Stimulated activated CD4-positive, alpha-beta T cell treated with anti-CD3 and anti-CD28 coated beads, Interleukin-2, amount 100 ng/mL, for 48 hours (primary cell): ENCODE measurements at regions not wholly inside any gene's neighbourhood (a gene's known extent, or its start where the extent isn't known, plus 50 kb on each side); places are given as distances from the start of the nearest gene placed in this dataset.

Experiments
- DNase-seq, 2 donors: peaks; one replicate each; pipeline ENCODE4 v3.0.0-alpha.2; 2020

DNA sequence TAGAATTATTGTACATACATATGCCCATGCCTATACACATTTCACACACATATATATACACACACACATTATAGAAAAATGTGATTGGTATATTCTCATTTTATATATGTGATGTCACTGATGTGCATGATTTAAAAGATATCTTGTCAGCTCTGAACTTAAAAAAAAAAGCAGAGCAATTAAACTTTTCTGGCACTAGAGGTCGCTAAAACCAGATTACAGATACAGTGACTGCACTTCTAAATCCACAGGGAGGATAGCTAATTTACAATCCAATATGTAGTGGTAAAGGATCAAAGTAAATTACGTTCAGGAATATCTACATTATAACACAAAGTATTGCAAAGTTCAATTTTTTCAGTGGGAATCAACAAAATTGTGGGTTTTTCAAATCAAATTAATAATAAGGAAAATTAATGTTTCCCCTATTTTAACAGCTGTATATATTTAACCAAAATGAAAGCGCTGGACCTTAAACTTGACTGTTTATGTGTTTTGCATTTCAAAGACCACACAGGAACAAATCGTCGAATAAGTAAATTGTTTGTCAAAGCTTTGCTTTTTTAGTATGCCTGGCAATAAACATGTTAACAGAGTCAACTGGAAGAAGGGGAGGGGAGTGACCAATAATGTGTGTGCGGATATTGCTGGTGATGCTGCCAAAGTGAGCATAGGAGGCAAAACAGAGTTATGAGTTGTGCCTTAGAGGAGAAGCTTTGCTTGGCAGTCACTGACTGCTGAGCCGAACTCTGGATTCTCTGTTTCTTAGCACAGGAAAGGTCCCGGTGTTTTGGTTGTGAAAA lies 1201.4 kb upstream of the C9orf72 start:
- no peak for DNase-seq

DNA sequence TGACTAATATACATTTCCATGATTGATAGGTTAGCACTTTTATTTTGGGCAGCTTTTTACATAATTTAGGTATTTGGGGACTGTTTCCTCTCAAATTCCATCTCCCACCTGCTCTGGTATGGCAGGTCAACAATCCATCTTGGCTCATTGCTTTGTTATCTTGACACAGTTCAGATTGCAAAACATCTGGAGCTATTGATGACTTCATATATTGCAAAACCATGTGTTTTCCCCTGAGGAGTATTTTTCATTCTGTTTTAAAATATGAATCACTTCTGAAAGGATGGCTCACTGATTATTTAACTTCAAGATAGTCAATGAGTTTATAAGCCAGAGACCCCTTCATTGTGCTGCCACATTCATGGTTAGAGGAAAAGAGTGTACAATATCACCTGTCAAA lies 1206.0 kb upstream of the C9orf72 start:
- DNase-seq = no peak

DNA sequence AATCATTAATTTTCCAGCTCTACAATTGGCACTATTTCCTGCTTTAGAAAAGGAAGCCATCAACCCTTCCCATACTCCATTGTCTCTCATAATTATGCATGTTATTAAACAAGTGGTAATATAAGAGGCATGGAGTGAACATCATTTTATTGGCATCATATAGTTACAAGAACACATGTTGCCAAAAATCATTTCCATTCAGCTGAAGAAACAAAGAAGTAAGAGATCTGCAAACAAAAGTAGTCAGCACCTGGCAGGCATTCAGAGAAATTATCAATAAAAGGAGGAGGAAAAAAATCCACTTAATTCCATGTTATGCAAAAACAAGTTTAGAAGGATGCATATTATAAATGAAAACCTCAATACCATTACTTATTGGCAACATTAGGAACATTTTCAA lies 1208.2 kb upstream of the C9orf72 start:
- no peak for DNase-seq

DNA sequence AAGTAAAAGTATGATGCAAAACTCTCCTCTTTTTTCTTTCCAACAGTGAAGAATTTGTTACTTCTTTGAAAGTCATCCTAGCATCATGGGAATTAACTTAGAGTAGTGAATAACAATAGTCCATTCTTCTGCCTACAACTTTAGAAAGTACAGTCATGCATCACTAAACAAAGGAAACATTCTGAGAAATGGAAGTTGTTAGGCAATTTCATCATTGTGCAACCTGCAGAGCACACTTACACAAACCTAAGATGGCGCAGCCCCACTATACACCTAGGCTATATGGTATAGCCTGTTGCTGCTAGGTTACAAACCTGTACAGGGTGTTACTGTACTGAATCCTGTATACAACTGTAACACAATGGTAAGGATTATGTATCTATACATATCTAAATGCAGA lies 1209.3 kb upstream of the C9orf72 start:
- DNase-seq = no peak

DNA sequence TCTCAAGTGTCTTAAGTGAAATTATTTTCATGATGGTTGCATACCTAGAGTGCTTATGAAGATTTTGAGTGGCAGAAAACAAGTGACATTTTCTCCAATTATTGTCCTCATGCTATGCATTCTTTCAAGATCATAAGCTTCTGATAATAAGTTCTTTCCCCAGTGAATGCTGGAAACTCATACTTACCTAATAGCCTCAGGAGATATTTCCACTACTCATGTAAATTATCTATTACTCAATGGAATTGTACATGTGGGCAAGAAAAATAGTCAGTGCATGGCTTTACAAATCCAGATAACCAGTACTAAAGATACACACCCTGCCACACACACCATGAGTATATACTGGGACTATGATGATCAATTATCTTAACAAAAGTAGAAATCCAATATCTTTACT lies 1219.4 kb upstream of the C9orf72 start:
- DNase-seq = no peak

DNA sequence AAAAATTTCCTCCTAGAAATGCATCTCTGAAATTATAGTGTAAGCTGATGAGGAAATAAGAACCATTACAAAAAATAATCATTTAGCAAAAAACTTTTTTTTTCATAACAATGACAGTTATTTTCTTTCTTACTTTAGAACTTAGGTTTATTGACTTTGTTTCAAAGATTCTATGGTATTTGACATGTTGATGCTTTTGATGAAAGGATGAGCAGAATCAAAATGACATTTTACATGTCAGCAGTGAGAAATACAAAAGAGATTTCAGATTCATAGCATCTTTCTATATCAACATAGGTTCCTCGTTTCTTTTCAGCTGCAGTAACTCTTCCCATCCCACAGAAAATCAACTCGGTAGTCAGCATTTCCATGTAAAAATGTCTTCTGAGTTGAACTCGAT lies 1226.6 kb upstream of the C9orf72 start:
- DNase-seq = no peak

DNA sequence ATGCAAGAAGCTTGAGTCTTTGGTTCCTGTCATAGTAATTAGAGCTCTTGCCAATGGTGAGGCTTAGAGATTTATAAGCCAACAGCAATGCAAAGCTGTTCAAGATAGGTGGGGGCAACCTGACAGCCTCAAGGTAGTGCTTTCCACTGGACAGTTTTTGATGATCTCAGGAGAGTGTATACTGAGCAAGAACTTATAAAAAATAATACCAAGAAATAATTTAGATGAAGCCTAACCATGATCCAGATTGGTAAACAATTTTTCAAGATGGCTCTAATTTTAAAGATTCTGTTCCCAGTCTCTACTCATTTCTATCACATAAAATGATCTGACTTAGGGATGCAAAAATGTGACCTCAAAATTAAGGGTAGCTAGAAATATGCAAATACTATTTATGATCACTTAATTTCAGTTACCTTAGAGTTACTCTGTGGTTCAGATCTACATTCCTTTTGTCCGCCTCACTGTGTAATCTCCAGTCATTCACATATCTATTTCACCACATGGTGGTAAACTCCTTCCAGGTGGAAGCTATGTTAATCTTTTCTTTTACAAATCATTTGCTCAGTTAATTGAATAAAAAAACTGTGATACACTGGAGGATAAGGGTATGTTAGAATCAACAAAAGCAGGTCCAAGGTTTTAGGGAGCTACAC lies 1228.0 kb upstream of the C9orf72 start:
- no peak for DNase-seq

DNA sequence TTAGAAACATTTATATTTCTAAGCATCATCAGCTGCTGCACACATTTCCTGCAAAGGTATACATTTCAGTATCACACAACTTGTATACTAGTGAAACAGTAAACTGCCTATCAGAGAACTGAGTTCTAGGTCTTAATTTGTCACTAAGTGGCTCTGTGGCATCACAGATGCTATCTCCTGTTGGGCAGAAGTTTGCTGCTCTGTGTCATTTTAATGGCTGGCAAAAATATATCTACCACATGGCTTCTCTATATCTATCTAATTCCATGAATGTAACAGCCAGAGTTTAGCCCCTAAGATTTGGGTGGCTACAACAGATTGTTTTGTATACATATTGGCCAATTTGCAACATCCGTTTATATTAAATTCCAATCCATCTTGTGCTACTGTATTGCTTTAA lies 1231.9 kb upstream of the C9orf72 start:
- DNase-seq = no peak

DNA sequence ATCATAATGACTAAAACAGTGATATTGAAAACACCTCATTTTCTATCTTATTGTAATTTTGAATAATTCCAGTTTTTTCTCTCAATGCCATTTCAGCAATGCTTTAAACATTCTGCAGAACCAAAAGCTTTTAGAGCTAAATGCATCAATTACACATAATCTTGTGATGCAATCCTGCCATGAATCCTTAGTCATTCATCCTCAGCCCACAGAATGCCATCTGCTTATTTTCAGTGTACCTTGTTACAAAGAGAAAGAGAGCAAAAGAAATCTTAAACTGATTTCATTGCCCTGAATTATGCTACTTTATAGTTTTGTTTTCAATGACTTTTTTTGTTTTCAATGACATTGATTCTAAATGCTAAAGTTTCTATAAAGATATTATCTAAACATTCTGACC lies 1234.8 kb upstream of the C9orf72 start:
- no peak for DNase-seq

DNA sequence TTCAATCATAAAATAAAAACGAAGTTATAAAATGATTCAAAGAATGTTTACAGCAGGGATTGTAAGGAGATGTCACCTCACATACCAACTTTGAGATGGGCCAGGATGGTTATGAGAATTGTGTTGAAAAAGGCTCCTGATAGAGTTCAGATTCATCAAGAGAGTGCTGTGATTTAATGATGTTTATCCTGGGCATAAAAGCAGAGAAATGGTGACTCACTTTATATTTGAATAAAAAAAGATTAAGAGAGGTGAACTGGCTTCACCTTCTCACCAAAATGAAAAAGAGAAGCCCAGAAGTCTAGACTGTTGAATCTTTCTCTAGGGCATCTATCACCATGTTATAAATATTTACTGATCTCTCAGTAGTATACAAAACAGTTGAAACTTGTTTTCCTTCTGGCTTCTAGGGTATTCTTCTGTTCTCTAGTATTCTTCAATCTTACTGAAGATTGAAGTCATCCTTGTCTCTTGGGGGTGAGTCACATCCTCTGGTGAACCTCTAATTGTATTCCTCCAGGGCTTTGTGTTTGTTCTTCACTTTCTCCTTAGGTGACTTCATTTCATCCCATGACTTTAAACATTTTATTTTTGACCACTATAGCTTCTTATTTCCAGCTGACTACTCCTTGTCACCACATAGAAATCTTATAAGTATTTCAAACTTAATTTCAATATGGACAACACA lies 1237.3 kb upstream of the C9orf72 start:
- no peak for DNase-seq

DNA sequence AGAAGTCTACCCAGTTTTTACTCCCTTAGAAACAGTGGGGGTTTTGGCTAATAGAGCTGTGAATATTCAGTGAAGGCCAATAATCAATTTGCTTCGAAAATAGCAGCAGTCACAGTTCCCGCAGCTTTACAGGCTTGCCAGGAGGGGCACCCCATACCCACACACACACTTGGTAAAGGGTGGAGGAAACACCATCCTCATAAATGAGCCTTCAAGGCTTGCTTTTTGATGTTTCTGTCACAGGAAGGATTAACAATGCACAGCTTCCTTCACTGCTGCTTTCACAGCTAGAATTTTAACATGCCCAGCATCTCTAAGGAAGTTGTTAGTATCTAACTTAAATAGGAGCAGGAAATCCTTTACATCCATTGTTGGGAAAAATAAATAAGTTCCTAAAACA lies 1247.5 kb upstream of the C9orf72 start:
- DNase-seq = no peak

DNA sequence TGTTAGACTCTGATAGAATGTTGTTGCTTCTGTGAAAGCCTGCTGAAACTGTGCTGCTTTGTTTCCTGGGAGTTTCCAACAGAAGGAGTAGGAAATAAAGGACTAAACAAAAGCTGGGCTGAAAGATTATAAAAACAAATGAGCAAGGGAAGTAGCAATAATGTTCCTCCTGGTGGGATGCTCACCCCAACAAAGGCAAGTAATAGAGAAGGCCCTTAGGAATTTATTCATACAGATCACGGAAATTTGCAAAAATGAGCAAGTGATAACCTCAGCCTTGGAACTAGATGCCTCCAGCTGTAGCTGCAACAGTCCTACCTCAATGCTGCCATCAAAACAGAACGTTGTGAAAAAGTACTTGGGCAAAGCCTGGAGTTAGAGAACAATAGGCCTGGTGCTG lies 1248.0 kb upstream of the C9orf72 start:
- no peak for DNase-seq

DNA sequence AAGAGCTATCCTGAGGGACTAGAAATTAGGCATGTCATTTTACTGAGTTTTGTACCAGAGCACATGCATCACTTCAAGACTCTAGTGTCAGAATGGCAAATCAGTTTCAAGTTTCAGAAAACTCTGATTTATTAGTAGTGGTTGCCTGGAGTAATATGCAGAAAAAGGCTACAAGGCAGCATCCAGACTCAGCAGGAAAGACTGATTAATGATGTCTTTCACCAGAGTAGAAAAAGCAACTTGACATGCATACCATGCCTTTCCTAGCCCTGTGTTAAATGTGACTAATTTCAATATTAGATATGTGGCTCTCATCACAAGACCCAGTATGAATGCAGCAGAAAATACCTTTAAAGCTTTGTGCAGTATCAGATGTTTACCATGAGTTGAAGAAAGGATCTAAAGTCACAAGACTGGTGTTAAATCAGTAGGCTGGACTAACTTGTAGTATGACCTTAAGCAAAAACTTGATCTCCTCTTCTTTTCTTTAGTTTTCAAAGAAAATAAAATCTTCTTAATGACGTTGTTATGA lies 1251.2 kb upstream of the C9orf72 start:
- no peak for DNase-seq

DNA sequence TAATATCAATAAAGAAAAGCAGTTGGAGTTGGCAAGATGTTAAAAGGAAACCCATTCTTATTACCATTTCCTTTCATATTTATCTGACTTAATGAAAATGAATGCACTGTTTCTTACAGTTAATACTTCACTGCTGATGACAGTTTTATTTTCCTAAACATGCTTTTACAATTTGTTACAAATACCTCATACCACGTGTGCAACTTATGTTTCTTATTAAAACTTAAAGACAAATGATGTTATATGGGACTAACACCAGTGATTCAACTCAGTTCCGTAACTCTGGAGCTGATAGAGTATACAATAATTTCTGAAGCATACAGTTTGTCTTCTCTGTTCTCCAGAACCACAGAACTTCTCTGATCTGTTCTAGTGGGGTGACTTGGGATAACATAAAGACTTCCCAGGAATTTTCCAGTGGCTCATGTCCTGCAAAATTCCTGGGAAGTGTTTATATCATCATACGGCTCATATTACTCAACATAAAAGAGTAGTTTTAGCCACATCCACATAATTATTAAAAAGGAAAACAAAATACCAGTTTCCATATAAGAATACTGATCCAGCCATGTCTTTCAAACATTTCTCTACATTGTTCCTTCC lies 1259.0 kb upstream of the C9orf72 start:
- DNase-seq = no peak

DNA sequence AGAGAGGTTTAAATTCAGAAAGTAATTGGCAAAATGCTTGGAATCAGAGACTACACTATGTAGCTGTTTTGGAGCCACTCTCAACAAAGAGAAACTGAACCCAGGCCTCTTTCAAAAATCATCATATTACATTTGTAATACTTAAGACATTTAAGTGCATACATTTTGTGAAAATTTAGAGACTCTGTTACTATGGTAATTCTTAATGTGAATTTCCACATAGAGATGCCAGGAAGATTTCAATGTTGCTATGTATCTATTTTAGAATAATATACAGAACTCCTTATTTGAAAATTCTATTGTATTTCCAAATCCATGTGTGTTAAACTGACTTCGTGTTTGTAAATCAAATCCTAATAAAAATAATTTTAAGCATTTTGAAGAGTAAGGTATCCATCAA lies 1260.9 kb upstream of the C9orf72 start:
- DNase-seq = no peak

DNA sequence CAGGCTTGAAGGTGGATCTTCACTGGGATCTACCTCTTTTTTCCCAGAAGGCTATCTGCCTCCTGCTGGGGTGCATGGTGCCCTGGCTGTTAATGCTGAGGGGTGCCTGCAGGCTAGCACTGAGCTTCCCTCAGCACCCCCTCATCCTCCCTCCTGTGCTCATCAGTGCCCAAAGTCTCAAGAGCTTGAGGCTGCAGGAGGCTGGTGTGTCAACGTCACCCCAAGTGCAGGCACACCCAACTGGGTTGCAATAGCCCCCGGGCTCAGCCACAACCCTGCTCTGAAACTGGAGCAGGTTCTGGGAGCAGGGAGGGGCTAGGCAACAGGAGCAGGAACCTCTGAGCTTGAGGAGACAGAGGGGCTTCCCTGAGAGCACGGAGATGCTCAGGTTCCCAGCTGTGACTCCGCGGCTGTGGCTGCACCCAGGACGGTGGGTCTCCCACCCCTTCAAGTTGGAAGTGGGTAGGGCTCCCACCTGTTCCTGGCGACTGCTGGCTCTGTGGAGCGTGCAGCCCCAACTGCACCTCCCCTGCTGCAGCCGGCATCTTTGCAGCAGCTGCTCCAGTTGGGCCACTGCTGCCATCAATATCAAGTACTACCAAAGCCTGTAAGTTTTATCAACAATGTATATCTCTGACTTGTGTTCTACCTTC lies 1266.6 kb upstream of the C9orf72 start:
- DNase-seq = no peak

DNA sequence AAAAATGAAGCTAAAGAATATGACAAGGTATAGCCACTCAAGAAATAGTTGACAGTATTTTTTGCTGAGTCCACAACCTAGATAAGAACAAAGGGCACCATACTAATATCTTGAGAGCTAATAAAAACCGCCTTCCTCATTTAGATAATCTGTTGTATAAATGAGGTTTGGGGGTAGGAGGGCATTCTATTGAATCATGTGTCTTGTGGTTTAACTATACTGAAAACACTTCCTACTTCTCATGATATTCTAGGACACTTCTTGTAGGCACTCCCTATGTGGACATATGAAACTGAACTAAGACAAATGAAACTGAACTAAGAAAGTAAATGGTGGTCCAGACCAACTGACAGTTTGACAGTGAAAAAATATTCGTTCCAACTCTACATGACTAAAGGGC lies 1268.5 kb upstream of the C9orf72 start:
- DNase-seq = no peak

DNA sequence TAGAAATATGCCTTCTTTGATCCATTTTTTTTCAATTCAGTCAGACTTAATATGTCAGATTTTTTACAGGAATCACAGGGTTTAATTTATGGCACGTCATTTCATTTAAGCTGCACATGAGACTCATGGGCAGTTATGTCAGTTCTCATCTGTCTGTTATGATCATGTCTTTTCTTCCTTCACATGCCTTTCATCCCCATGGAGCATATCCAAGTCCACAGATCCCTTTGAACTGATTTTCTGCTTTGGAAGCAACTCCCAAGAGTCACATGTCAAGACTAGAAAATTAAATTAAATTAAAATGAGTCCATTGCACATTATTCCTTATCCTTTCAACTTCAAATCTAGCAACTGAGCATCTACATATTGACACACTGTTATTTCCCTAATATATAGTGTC lies 1274.0 kb upstream of the C9orf72 start:
- DNase-seq = no peak

DNA sequence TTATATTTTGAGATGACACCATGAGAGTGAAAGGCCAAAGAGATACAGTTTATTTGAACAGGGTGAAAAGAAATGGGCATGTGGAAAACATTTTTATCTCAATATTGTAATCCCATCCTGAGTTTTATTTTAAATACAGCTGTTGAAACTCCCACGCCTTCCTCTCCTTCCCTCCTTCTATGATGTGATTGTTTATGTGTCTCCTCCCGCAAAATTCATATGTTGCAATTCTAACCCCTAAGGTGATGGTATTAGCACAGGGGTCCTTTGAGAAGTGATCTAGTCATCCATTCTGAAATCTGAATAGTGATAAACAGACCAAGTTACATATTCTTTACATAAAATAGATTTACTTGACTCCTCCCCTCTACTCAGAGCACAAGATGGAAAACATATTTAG lies 1275.4 kb upstream of the C9orf72 start:
- DNase-seq = no peak

DNA sequence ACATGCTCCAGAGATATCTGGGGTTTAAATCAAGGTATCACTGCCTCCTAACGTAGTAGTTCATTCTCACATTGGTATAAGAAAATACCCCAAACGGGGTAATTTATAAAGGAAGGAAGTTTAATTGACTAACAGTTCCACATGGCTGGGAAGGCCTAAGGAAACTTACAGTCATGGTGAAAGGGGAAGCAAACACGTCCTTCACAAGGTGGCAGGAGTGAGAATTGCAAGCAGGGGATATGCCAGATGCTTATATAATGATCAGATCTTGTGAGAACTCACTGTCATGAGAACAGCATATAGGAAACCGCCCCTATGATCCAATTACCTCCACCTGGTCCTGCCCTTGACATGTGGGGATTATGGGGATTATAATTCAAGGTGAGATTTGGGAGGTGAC lies 1280.2 kb upstream of the C9orf72 start:
- DNase-seq = no peak

DNA sequence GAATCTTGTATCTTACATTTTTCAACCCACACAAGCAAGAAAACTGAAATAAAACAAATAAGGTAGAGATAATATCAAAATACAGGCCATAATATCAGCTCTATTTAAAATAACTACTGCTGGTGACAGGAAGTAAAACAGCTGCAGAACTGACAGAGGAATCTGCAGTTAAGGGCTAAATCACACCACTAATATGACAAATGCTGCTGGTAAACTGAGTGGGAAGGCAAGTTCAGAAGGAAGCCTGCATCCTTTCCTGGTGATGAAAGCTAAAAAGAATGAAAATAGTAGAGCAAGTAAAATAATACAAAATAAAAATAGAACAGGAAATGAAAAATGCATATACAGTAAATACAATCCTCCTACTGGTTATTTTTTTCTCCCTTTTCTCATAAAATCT lies 1293.7 kb upstream of the C9orf72 start:
- no peak for DNase-seq

DNA sequence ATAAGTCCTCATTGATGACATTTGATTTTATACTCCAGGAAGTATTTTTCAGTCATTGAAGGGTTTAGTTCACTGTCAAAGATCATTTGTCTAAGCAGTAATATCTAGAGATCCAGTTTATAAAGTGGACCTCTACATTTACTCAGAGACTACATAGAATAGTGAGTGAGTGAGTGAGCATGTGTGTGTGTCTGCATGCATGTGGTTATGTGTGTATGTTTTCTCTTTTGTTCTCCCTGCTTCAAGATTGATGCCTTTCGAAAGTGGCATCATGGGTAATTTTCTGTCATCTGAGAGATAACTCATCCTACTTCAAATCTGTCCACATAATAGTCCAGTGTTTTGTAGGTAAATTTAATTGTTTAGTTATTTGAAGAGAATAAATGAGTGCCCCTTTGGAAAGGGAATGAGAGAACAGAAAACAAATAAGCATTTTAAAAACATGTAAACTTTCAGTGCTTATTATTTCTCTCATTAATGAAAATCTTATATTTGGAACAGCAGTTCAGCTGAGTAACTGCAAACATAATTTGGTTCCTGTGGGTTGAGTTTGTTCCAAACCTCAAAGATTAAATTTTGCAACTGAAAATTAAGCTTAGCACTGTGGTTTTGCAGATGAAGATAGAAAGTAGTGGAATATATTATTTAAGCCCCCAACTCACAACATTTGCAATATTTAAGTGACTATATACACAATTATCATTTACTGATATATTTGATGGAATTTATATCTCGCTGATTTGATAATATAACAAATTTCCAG lies 1295.1 kb upstream of the C9orf72 start:
- no peak for DNase-seq
